OCI-LY7 (cell line): ENCODE measurements at regions not wholly inside any gene's neighbourhood (a gene's known extent, or its start where the extent isn't known, plus 50 kb on each side); places are given as distances from the start of the nearest gene placed in this dataset.

Experiments
- EZH2phosphoT487 ChIP-seq: fragments of 200-600 bp; sonication (generic); IDR thresholded peaks from 2 replicates; pipeline ENCODE4 v1.6.1; 2018; ENCODE audit warnings: low read depth, borderline replicate concordance, mild to moderate bottlenecking, mixed run types, antibody characterized with exemption, low read length, moderate library complexity, mixed read lengths
- TF ChIP-seq, protein P1 (sequence below): fragments of 200-600 bp; sonication (generic); conservative IDR thresholded peaks from 2 replicates; pipeline ENCODE4 v1.5.1; 2014; ENCODE audit warnings: mild to moderate bottlenecking, antibody characterized with exemption, low read length, moderate library complexity, mixed read lengths

GRCh38 chr15:96029172-96029571 lies 301.3 kb upstream of the NR2F2 start:
- TF ChIP-seq, protein P1, sequence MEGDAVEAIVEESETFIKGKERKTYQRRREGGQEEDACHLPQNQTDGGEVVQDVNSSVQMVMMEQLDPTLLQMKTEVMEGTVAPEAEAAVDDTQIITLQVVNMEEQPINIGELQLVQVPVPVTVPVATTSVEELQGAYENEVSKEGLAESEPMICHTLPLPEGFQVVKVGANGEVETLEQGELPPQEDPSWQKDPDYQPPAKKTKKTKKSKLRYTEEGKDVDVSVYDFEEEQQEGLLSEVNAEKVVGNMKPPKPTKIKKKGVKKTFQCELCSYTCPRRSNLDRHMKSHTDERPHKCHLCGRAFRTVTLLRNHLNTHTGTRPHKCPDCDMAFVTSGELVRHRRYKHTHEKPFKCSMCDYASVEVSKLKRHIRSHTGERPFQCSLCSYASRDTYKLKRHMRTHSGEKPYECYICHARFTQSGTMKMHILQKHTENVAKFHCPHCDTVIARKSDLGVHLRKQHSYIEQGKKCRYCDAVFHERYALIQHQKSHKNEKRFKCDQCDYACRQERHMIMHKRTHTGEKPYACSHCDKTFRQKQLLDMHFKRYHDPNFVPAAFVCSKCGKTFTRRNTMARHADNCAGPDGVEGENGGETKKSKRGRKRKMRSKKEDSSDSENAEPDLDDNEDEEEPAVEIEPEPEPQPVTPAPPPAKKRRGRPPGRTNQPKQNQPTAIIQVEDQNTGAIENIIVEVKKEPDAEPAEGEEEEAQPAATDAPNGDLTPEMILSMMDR: no peak
- no peak for TF ChIP-seq EZH2phosphoT487
